IMR-90 (cell line): ENCODE measurements at regions not wholly inside any gene's neighbourhood (a gene's known extent, or its start where the extent isn't known, plus 50 kb on each side); places are given as distances from the start of the nearest gene placed in this dataset.

Source experiments
- CTCF ChIP-seq: conservative IDR thresholded peaks from 2 replicates; pipeline ENCODE4 v1.5.1; 2012; ENCODE audit warnings: mild to moderate bottlenecking, low read depth, low read length, improper control_type of control experiment
- RCOR1 ChIP-seq: IDR thresholded peaks from 2 replicates; pipeline ENCODE4 v1.6.1; 2012; ENCODE audit warnings: mild to moderate bottlenecking, low read length, improper control_type of control experiment; ENCODE audit not compliant: insufficient replicate concordance

- TF ChIP-seq CTCF (no peak), RCOR1 (no peak)
Observed at GRCh38 chr5:168234133-168234532, 57.3 kb upstream of the WWC1 start.
